Mucosa of gallbladder (tissue), 1 donor: ENCODE measurements at regions not wholly inside any gene's neighbourhood (a gene's known extent, or its start where the extent isn't known, plus 50 kb on each side); places are given as distances from the start of the nearest gene placed in this dataset.

Source experiments
- DNase-seq: peaks from one replicate; pipeline ENCODE4 v3.0.0-alpha.2; 2020; ENCODE audit warnings: low spot score
- donor health status: DM: no; HTN: no; CAD: no.

DNA sequence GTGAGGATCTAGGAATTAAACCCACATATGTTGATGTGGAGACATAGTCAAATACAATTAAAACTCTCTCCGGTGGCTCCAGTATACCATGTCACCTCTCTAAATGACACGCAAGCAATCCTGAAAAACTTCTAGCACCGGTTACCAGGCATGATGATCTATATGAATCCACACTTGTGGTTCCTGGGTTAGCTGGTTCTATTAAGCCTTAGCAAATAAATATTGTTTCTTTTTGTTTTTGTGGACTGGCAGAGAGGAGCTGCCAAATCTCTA lies 104.8 kb downstream of the SEC61B start:
- no peak for DNase-seq

DNA sequence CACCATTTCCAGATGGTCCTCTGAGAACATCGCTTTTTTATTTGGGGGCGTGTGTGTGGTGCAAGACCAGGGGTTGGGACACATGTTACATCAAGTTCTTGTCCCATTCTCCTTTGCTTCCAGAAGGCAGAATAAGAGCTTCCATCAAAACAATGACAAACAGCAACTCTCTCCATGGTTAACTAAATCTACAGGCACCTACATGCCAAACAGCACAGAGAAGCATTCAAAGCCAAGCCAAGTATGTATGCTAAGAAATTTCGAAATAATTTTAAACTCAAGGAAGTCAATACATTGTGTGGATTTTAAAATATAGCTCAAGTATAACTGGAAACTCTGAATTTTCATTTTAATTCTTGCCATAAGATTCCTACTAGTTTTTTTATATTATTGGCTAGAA lies 105.6 kb downstream of the SEC61B start:
- no peak for DNase-seq

DNA sequence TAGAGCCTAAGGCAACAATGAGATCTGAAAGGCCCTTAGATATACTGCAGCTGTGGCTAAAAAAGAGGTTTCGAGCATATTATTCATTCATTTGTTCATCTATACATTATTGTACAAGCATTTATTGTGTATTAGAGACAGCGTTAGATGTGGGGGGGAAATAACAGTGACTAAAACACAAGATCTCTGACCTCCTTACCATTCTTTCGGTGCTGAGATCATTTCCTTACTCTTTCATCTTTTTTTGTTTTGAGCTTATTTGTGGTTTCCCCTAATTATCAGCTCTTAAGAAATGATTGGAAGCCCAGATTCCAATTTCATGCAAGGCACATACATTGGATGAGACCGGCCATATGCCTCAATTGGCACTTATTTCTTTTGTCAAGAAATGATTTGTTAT lies 113.2 kb downstream of the SEC61B start:
- no peak for DNase-seq

DNA sequence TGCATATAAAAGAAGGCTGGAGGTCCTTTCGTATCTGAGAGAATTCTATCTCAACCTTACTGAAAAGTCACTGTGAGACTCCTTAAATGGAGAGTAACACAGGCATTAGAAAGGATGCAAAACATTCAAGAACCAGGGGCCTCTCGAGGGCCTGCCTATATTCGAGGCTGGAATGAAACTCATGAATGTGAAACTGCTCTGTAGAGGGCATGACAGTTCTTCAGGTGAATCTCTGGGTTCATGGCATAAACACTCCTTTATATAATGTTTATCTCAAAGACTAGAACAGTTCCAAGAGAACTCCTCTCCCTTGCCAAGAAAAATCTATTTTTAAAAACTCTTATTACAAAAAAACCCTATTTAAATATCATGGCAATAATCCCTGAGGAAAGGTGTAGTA lies 113.9 kb downstream of the SEC61B start:
- no peak for DNase-seq

DNA sequence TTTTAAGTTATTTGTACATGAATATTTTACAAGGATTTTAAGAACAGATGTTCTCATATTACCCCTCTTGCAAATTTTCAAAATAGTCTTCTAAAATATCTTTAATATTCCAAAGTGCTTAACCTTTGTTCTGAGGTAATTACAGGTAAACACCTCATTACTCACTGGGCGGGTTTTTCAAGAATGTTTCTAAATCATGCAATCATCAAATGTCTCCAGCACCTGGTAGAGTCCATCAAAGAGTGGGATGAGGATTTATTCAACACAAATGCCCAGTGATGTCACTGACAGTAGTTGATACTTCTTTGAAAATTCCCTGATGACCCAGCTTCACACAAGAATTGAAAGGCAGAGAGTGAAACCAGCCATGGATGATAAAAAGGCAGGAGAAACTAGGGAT lies 114.4 kb downstream of the SEC61B start:
- no peak for DNase-seq

DNA sequence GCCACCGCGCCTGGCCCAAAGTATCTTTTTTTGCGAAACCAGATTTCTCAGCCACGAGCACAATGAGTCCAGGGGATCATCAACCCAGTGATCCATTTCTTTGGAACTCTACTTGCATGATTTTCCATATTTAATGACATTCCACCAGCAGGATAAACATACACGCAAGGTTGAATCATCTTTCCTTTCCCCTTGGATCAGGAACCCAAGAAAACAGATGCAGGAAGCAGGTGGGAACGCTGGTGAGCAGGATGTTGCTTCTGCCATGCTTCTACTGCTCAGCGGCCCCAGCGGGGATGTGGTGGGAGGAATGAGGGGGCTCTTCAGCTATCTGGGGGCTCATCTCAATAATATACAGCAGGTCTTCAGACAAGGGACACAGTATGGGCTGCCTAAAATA lies 118.2 kb downstream of the SEC61B start:
- DNase-seq, result no peak

DNA sequence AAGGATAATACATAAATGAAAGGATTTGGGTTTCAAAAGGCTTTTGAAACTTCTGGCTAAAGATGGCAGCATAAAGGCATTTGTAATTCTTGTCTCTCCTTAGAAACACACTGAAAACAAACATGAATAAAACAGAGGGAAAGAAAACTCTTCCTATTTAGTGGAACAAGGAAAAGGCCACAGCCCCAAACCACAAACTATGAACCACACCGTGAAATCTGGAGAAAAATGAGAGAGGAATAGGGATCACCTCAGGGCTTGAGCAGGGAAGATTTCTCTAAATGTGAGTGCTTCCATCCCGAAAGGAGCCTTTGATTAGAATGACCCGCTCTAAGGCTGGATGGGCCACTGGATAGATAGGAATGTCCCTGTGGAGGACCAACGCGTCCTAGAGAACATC lies 119.6 kb downstream of the SEC61B start:
- no peak for DNase-seq

DNA sequence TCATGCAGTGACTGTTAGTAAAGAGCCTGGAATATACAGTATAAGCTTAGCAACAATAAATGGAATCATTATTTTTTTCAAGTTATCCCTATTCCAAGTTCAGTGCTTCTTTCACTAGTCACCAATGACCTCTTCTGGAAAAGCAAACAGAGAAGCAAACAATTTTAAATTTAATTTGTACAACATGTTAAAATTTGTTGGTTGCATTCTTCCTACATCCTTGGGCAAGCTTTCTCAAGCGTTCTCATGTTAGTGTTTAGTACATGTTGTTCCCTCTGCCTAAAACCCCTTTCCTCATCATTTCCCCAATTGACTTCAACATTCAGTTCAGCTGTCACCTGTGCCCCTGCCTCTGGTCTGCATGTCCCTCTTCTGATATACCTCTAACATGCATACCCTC lies 123.4 kb downstream of the SEC61B start:
- DNase-seq, result no peak

DNA sequence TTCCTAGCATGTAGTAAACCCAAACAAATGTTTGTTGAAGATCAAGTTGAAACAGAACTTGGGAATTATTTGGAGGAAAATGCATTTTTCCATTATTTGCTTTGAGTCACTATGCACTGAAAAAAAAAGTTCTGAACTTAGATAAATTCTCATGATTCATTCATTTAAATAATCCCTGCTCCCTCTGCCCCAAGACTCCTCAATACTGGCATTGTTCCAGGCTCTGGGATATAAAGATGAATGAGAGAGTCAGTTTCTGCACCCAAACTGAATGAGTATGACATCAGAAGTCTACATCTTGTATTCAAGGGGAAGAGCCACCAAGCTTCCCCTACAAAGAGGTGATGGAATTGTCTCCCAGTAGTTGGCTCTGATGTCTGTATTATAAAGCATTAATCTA lies 123.9 kb downstream of the SEC61B start:
- no peak for DNase-seq

DNA sequence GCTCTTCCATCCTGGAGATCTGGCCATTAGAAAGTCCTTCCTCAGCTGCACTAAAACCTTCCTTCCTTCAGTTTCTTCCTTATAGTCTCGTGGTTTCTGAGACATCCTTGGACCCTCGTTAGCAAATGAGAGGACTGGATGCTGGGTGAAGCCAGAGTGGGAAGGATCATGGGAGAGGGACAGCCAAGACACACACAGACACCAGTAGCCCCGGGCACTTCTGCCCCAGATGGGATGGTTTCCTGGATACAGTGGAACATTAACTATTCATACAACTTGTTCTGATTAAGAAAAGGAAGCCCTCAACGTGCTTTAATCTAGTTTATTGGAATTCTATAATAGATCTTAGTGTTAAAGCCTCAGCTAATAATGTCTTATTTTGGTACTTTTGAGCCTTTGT lies 125.5 kb downstream of the SEC61B start:
- DNase-seq, result no peak

DNA sequence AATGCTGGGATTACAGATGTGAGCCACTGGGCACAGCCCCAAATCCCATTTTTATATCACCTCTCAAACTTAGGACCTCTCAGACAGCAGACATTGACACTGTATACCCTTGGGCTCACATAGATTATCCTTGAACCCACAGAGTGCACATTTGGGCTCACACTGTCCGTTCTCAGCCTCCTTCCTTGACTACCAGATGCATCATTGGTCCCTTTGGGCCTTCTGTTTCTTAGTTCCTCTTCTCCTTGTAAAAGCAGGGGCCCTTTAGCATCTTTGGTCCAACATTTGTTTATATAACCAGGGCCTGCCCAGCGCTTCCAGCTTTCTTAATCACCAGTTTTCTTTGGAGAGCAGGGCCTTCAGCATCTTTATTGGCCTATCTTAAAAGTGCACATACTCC lies 126.2 kb downstream of the SEC61B start:
- DNase-seq, result no peak

DNA sequence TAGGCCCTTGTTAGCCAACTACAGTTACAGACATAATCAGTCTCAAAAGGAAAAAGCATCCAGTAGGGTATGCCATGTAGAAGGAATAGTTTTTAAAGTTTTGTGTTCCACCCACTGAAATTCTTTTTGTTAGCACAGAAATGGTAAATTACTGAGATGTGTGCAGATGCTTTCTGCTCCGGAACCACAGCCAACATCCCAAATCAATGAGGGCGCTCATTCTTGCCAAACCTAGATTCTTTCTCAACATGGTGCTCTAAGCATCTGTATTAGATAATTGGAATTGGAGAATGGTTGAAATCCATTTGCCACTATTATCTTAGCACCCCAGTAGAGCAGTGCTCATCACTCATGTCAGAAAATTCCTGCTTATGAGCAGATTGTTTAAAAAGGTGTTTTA lies 127.8 kb downstream of the SEC61B start:
- DNase-seq, result no peak

DNA sequence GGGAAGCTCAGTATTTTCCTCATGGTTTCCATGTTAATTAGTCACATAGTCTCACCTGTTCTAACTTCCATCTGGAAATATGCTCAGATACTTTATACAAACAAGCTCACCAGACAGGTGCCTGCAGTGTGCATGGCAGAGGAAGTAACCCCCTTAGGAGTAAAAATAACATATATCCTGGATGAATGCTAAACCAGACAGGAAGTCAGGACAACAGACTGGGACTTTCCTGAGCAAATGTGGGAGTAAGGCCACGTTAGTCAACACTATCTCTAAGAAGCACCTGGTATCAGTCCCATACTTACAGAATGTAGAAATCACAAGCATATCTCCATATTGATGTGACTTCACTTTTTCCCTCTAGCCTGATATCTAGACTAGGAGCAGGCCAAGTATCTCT lies 128.4 kb downstream of the SEC61B start:
- DNase-seq, result no peak

DNA sequence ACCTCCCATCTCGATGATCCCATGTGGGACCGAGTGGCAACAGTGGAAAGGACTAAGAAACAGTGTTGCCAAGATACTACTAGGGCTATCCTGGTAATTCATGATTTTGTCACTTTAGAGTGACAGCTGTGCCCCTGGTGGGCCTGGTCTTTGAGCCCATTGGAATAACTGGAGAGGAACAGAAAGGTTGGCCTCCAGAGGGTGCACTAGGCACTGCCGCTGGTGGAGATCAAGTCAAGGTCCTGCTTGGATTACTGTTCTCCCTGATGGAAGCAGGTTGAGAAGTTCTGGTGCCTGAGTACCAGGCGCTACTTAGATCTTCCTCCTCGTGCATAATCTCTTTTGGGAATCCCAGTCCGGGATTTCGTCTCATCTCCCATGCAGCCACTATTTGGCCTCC lies 129.6 kb downstream of the SEC61B start:
- DNase-seq, result no peak

DNA sequence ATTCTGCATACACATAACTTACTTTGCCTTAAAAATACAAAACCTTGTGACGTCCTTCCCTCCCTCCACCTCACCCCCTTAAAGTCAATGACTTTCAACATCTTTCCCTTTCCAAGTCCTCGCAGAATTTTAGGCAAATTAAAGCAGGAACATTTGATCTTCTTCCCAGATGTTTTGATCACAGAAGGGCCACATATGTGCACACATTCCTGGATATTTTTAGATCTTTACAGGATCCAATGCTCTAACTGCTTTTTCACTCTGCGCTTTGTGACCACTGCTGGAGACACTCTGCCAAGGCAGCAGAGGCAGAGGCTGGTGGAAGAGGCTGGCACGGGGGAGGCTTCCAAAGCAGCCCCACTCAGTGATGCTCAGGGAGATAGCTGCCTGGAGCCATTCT lies 130.7 kb downstream of the SEC61B start:
- DNase-seq, result no peak

DNA sequence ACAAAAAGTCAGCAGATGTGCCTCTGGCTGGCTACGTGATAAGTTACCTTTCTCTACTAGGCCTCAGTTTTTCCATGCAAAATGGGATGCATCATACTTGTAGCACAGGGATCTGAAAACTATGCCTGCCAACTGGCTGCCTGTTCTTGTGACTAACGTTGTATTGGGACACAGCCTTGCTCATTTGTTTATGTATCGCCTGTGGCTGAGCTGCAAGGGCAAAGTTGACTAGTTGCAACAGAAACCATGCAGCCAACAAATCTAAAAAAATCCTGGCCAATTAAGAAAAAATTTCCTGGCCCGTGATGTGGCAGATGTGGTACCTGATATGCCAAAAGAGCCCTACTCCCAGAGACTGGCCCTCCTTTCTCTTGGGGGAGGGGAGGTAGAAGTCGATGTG lies 131.3 kb downstream of the SEC61B start:
- DNase-seq, result peak; percentile 39

DNA sequence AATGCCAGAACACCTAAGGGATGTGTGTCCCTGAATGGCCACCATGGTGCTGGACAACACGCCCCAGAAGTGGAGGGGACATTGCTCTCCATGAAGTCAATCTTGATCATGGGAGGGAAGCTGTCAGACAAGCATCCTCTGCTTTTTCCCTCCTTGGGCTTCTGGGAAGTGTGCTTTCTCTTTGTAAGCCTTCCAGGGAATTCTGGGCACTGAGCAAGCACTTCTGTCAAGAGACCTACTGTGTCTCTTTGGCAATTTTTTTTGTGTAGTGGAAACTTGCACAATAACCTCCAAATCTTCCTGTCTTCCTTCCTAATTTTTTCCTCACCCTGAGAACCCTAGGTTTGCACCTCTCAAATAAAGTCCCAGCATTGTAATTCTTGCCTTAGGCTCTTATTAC lies 132.0 kb downstream of the SEC61B start:
- DNase-seq, result no peak

DNA sequence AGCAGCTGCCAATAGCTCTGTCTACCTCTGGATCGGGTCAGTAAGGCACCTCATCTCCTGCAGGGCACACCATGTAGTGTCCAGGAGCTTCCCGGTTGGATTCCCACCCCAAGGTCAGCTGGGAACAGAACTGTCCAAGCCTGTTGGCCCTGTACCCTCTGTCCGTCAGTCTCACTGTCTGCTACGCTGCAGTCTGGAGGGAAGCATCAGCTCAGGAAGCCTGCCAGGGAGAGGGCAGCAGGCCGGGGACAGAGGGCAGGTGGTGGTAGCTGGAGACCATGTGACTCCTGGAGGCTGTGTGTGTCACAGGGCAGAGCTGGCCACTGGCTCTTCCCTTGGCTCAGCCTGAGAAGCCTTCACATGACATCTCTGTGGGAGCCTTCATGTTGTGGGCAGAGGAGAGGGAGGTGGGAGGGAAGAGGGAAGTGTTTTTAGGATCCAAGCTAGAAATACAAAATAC lies 134.5 kb downstream of the SEC61B start:
- peak; percentile 44 for DNase-seq

DNA sequence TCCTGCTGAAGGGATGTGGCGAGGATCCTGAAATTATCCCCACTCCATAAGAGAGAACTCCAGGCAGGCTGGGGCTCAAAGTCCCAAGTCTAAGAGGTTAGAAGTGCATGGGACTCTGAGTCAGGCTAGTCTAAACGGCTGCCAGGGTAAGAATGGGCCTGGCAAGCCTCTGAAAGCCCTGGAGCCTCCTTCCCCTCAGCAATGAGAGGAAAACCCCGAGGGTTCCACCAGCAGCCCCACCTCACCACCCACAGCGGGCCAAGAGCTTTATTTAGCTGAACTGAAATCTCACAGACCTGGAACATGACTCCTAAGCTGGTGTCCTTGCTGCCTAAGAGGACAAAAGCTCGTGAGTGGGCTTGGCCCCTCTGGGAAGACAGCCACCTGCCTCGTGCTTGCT lies 135.5 kb downstream of the SEC61B start:
- peak; percentile 29 for DNase-seq

DNA sequence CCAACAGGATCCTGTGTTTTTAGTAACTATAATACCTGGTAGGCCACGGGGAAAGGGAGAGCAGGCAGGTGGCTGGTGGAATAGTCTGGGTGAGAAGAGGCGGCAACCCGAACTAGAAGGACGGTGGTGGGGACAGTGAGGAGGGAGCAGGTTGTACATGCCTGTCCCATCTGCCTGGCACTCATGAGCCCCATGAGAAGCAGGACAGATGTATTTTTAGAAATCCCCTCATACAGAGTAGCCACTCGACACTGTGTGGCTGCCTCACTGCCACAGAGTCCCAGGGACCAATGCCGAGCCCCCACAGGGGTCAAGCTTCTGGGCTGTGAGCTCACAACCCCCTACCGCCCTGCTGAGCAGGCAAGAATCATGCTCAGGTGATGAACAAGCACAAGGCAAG lies 136.6 kb downstream of the SEC61B start:
- DNase-seq, result no peak

DNA sequence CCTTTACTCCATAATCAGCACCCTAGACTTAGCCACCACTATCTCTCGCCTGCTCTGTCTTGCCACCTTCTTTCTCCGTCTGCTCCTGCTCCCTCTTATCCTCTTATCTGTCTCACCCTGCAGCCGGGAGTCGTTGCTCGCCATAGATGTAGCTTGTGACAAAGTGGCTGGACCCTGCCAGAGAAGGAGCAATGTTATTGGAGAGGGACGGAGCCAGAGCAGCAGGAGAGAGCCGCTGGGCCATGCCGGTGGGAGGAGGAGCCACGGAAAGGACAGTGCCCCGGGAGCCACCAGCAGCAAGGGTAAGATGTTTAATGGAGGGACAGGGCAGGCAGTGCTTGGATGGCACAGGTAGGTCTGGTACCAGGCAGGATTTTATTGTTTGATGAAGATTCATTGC lies 137.3 kb downstream of the SEC61B start:
- DNase-seq, result no peak

DNA sequence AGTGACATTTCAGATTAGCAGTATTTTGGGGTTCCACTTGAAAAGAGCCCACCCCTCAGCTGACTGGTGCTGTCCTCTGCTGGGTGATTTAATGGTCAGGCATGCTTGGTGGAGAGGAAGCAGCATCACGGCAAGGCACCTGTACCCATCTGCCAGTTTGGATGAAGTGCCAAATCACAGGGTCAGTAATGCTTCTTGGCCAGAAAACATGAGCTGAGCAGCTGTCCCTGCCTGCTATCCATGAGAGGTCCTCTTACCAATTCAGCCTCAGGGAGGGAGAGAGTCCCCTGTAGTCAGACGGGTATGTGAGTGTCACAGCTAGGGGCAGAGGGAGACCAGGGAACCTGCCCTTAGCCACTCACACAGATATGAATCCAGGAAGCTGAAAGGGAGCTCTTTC lies 137.9 kb downstream of the SEC61B start:
- no peak for DNase-seq

DNA sequence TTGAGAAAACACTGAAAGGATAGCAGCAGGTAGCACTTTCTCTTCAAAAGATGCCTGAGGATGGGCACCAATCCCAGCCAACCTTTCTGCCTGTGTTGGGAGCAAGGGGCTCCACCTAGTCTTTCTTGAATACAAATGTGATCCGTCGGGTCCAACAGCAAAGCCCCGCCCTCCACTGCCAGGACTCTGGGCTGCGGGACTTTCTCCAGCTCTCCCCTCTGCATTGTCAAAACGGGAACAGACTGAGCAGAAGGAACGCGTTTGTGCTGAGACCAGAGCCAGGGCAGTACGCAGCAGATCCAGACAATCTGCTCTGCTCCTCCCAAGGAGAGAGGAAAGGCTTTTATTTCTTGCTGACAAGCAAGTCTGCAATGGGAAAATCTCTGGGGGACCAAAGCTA lies 139.7 kb downstream of the SEC61B start:
- no peak for DNase-seq

DNA sequence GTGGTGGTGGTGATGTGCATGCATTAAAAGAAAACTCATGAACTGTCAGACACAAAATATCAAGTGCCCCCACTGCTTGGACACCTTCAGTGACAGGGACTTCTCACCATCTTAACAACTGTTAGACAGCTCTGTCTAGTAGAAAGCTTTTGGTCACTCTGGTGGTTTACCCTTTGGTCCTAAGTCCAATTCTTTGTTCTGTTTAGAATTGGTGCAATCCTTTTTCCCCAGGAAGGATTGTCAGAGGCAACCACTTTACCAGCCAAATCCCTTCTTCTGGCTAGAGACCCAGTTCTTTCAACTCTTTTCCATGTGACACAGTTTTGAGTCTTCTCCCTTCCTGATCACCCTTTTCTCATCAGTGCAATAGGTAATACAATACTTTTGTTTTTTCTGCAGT lies 140.2 kb downstream of the SEC61B start:
- no peak for DNase-seq

DNA sequence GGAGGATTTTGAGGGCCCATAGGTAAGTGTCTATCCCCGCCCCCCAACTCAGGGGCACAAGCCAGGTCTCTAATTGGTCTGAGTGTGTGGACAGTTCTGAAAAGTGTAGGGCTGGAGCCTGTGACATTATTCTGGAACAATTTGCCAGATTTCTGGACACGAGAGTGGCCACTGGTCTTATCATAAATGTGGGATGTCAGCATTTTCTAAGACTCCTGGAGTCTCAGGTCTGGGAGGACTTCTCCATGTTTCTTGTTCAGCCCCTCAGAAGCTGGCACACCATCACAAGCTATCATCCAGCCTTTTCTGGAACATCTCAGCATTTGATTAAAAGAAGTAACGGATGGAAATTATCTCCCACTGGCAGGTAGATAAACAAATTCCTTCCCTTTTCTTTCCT lies 141.4 kb downstream of the SEC61B start:
- DNase-seq, result no peak
